Choroid plexus epithelial cell (primary cell): ENCODE measurements at regions not wholly inside any gene's neighbourhood (a gene's known extent, or its start where the extent isn't known, plus 50 kb on each side); places are given as distances from the start of the nearest gene placed in this dataset.

Experiments used
- DNase-seq: peaks from one replicate; pipeline ENCODE4 v3.0.0-alpha.2; 2010; ENCODE audit warnings: low read depth
- H3K4me3 ChIP-seq: 2 replicates; pipeline ENCODE4 v1.5.1; 2011; ENCODE audit warnings: low read depth, mild to moderate bottlenecking, control low read depth, low read length, moderate library complexity
- TF ChIP-seq, protein P1 (sequence below): conservative IDR thresholded peaks from 2 replicates; pipeline ENCODE4 v1.5.1; 2011; ENCODE audit warnings: low read depth, mild to moderate bottlenecking, control low read depth, inconsistent platforms, low read length, moderate library complexity

DNA sequence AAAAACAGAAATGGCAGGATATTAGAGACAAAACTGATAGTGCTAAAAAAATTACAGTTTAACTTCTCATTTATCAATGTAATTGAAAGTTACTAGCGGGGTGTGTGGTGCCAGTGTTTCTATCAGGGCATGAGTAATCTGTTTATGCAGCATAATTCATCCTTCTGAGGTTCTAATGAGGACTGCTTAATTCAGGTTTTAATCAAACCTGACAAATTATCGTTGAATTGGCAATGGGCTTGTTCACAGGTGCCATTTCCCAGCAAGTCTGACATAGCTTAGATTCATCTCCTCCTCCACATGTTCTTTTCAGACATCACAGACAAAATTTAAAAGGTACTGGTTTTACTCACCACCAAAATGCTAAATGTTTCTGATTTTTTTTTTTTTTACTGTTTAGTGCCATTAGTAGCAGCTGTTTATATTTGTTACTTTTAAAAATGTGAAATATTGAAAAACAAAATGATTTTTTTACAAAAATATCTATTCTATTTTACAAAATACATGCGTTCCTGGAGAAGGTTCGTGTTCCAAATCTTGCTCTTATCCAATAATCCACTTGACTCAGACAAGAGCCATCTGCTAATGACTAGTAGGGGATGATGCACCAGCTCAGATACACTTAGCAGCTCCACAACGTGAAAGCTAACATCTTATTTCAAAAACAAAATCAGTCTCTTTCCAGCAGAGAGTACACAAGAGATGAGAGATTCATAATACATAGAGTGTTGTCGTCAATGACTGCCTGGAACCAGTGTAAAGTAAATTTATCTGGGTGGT is 447.7 kb upstream of the DPPA4 start:
- no peak overlapping the region for H3K4me3 ChIP-seq
- DNase-seq, result no peak
- TF ChIP-seq, protein P1, sequence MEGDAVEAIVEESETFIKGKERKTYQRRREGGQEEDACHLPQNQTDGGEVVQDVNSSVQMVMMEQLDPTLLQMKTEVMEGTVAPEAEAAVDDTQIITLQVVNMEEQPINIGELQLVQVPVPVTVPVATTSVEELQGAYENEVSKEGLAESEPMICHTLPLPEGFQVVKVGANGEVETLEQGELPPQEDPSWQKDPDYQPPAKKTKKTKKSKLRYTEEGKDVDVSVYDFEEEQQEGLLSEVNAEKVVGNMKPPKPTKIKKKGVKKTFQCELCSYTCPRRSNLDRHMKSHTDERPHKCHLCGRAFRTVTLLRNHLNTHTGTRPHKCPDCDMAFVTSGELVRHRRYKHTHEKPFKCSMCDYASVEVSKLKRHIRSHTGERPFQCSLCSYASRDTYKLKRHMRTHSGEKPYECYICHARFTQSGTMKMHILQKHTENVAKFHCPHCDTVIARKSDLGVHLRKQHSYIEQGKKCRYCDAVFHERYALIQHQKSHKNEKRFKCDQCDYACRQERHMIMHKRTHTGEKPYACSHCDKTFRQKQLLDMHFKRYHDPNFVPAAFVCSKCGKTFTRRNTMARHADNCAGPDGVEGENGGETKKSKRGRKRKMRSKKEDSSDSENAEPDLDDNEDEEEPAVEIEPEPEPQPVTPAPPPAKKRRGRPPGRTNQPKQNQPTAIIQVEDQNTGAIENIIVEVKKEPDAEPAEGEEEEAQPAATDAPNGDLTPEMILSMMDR, result no peak

DNA sequence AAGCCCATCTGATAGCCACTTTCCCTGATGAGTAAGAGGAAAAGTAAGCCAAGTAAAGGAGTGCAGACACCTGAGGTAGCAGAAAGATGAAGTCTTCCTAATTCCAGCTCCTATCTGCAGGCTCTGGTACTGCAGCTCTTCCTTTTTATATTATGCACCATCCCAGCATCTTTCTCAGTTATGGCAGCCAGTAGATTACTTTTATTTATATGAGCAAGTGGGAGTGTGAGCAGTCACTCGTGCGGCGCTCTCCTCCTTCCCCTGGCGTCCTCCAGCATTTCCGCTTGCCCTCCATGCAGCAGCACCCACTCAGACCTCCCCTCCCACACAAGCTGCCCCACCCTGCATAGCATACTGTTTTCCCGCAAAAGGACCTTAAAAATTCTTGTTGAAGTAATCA is 465.9 kb upstream of the DPPA4 start:
- peak; percentile 16 for DNase-seq
- TF ChIP-seq, protein P1, result peak; percentile 56
- H3K4me3 ChIP-seq, result no peak overlapping the region

DNA sequence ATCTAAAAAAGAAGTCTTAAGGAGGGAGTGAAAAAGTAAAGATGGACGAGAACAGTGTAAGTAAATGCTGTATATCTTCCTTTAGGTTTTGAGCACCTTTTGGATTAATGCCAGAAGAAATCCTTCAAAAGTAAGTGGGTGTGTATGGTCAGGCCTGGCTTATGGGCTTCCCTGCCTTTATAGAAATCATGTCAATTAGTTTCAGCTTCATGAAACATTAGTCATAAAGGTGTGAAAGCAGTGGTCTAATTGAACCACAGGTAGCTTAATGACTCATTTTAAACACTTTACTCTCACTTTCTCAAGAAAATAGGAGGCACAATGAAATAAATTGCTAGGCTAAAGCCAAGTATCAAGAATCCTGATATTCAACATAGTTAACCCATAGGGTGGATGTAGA is 467.4 kb upstream of the DPPA4 start:
- DNase-seq, result no peak
- no peak overlapping the region for H3K4me3 ChIP-seq
- TF ChIP-seq, protein P1, result no peak

DNA sequence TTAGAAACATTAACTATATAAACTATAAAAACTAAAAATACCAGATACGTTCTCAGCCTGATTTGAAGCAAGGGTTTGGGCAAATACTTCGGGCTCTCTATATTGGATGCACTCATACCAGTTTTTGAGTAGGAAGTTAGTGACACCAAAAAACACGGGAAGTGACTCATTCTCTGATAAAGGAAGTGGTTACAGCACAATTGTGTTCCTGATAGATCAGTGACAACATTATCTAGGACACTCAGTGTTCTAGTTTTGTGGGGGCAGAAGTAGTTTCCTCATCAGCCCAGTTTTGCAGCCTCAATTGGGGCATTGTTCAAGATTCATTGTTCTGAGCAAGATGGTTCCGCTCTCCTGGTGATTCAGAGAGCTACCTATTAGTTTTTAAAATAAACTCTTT is 469.6 kb upstream of the DPPA4 start:
- H3K4me3 ChIP-seq, result no peak overlapping the region
- peak; percentile 32 for DNase-seq
- TF ChIP-seq, protein P1, result no peak

DNA sequence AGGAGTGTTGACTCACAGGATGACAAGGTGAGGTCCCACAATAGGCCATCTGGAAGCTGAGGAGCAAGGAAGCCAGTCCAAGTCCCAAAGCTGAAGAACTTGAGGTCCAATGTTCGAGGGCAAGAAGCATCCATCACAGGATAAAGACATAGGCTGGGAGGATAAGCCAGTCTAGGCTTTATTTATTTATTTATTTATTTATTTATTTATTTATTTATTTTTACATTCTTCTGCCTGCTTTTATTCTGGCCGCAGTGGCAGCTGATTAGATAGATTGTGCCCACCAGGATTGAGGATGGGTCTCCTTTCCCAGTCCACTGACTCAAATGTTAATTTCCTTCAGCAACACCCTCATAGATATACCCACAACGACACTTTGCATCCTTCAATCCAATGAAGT is 472.2 kb upstream of the DPPA4 start:
- DNase-seq, result no peak
- TF ChIP-seq, protein P1, result no peak
- no peak overlapping the region for H3K4me3 ChIP-seq

DNA sequence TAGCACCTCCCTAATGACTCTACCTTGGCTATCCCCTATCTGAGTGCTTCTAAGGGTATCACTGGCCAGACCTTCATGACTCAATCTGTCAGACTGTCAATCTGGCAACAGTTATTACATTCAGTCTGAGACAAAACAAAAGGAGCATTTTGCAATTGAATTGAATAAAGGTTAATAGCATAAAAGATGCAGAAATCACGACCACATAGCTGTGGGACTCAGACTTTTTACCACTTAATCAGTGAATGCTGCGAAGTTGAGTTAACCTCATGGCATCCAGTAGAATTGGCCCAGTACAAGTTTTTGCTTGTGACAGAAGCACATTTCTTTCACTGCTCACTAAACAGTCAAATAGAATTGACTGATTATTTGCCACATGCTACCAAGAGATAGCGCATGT is 480.7 kb upstream of the DPPA4 start:
- DNase-seq, result no peak
- H3K4me3 ChIP-seq, result no peak overlapping the region
- TF ChIP-seq, protein P1, result no peak

DNA sequence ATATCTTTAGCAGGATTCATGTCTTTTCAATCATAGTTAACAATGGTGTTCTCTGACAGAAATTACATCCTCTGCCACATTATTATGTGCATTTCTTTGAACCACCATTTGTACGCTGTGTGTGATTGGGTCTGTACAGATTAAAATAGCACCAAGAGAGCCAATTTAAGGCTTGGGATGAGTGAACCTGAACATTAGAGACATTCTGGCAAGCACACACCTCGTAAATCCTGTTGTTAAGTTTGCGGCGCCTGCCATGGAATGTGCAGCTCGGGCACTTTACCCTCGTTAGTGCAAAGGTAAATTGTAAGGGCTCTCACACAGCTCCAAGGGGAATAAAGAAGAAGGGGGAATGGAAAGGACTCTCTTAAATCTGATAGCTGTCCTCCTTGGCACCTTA is 482.4 kb upstream of the DPPA4 start:
- TF ChIP-seq, protein P1, result no peak
- H3K4me3 ChIP-seq, result no peak overlapping the region
- DNase-seq, result no peak
